GM18868 (cell line): ENCODE measurements at regions not wholly inside any gene's neighbourhood (a gene's known extent, or its start where the extent isn't known, plus 50 kb on each side); places are given as distances from the start of the nearest gene placed in this dataset.

ENCODE experiments used
- ATAC-seq: cut with Tn5 transposase; IDR thresholded peaks from one replicate; pipeline ENCODE4 v1.9.1; 2021; ENCODE audit warnings: mild to moderate bottlenecking, moderate library complexity; ENCODE audit not compliant: unreplicated experiment

DNA sequence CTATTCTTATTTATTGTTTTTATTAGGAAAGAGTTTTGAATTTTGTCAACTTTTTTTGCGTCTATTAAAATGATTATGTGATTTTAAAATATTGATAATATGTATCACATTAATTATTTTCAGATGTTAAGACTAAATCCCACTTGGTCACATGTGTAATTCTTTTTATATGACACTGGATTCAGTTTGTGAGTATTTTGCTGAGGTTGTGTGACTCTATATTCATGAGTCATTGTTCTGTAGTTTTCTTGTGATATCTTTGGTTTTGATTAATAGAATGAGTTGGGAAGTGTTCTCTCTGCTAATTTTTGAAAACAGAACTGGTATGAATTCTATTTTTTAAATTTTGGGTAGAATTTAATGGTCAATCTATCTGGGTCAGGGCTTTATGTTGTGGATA, 317.9 kb downstream of the ETS1 start:
- no peak for ATAC-seq

DNA sequence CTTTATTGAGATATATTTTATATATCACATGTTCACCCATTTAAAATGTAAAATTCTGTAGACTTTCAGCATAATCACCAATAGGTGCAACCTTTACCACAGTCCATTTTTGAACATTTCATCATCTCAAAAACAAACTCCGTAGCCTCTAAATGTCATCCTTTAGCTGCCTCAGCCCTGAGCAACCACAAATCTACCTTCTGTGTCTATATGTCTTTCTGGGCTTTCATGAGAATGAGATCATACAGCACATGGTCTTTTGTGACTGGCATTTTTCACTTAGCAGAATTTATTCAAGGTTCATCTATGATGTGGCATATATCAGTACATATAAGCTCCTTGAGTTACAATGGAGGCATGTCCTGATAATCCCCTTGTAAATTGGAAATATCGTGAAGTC, 320.5 kb downstream of the ETS1 start:
- no peak for ATAC-seq

DNA sequence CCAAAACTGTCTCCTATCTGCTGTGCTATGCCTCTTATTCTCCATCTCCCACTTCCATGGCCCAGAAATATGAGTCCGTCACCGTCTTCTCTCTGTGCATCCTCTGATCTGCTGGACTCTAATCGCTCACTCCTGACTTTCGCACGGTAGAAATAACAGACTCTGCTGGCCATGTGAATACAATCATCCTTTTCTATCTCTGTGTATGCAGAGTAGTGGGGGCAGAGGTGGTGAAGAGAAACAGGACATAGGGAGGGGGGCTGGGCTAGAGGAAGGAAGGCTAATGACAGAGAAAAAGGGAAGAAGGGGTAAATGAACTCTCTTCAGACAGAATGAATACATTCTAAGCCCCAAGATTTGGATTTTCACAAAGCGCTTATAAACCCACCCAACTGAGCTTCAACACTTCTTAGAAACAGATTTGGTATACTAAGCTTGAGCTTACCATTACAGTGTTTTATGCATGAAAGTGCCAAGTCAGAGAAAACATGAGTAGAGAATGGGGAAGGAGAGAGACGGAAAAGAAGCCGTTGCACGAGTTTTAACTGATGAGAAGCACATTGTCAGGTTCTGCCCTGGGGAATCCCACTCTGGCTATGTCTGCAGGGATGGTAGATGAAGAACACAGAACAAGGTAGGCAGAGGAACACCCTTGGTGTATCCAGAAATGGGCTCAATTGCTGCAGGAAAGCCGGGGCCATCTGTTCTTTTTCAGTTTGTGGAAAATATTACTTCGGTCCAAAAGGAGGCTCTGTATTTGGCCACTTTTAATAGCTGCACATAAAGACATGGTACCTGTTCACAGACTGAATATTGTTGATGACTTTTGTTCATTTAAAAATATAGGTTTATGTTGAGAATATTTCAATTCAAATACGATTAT, 324.7 kb downstream of the ETS1 start:
- ATAC-seq, result no peak

DNA sequence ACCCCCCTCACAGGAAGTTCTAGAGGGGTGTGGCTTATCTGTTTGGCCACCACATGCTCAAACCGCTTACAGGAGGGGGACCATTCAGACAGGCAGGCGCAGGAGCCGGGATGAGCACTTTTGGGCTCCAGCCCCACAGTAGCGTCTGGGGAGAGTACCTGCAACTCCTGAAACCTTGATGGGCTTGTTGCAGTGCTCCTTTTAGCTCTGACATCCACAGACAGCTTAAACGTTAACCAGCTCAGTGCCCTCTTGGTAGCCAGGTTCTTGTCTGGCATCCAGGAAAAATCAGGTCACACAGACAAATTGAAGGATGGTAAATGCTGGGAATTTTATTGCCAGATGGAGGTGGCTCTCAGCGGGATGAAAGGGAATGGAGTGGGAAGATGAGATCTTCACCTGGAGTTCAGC, 326.3 kb downstream of the ETS1 start:
- no peak for ATAC-seq

DNA sequence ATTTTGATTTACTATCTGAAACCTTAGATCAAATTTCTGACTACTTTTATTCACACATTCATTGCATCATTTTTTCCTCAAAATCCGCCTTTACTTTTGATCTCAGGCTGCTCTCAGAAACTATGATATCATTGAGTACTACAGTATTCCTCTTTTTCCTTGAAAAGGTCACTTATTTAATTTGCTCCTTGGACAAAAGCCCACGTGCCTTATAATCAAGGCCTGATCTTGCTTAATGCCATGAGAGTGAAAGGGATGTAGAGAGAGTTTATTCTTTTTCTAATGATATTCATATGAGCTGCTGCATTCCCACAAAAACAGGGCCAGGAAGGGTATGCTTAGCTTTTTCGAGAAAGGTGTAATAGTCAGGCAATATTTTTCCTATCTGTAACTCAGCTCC, 327.0 kb downstream of the ETS1 start:
- no peak for ATAC-seq

DNA sequence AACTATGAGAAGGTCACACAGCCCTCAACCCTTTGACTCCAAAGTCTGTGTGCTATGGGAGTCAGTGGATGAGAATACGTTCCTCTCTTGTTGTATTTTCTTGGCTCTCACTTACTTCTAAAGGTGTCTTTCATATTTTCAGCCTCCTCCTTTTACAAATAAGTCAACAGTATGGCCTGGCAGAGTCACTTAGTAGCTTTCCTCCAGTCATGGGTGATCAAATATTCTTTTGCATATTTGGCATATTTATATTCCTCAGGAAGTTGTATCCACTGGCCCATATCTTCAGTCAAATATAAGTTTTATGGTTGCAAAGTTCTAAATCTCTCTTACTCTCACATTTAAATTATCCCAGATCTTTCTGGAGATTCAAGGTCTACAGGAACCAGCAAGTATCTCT, 327.5 kb downstream of the ETS1 start:
- no peak for ATAC-seq

DNA sequence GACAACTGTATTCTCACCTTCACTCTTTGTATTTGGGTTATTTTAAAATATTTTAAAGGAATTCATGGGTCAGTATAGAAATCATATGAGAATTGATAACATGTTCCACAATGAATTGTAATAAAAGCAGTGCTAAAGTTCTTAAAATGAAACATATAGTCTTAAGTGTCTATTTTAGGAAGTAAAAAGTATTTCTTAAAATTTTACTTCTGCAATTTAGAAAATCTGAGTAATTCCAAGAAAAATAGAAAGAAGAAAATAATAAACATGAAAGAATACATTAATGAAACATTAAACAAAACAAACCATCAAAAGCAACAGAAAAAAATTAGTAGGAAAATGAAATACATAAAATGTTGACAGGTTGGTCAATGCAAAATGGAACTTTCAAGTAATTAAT, 332.4 kb downstream of the ETS1 start:
- no peak for ATAC-seq

DNA sequence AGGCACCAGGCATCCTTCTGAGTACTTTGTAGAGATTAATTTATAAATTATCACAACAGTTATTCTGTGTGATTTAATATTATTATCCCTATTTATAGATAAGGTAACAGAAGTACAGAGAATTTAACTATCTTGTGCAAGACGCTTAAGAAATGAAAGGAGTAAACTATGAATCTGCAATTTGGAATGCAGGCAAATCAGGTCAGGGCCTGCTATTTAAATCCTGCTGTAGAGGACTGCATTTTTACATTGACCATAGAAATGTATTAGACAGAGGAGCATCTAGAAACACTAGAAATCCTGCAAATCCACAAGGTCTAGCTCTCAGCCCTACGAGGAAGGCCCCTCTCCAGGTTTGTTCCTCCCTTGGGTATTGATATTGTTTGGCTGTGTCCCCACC, 336.2 kb downstream of the ETS1 start:
- ATAC-seq, result no peak

DNA sequence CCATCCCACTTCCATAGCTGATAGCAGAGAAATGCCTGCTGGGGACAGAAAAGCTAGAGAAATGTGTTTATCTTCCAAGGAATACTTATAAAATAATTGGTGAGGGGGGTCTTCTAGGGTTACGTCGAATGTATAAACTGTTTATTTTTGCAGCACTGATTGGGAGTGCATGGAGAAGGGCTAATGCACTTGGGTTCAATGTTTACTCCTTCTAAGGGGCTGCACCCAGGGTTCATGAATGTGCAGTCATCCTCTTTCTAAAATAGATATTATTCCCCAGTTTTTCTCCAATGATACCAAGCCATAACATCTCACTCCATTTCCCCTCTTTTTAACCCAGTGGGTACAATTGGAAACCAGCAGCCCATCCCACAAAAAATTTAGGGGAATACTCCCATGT, 336.9 kb downstream of the ETS1 start:
- no peak for ATAC-seq

DNA sequence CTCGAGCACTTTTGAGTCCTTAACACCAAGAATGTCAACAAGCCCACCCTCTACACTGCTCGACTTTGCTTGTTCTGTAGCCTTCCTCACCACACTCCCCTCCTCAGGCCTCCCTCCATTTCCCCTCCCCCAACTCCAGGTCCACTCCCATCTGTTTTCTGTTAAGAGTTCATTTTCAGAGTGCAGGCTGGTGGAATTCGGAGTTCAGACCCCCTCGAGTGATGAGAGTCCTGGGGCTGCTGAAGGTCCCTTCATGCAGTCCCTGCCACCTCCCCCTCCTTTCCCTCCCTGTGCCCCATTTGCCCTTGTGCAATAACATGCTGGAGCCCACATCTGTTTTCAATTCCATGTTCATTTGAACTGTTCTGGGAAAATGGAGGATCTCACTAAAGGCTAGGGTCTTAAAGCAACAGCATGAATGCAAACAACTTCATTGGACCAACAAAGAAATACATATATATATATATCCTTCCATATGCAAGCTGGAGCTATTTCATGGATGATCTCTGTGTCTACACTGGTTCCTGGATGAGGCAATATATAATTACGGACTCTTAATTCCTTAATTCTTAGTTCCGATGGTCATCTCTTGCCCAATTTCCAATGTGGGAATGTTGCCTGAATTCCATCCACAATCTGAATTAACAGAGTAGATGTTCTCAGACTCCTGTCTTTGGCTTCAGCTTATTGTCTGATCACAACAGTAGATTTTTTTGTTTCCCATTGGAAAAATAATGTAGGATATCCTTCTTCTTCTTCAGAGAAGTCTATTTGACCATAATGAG, 340.4 kb downstream of the ETS1 start:
- no peak for ATAC-seq

DNA sequence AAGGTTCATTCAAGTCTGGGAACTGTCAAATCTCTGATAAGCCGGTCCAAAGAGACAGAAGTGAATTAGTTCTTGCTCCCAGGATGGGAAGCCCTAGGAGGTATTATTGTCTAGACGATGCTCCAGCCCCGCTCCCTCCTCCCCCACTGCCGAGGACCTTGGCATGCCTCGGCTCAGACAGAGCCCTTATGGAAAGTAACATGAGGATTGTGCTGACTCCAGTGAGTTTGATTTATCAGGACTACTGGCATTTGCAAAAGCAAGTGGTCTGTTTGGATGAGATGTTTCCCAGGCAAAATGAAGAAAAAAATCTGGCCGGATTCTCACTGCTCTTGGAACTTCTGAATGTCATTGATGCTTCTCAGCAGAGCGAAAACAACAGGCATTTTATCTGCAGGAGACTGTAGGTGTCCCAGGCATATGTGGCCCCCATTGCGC, 341.0 kb downstream of the ETS1 start:
- no peak for ATAC-seq

DNA sequence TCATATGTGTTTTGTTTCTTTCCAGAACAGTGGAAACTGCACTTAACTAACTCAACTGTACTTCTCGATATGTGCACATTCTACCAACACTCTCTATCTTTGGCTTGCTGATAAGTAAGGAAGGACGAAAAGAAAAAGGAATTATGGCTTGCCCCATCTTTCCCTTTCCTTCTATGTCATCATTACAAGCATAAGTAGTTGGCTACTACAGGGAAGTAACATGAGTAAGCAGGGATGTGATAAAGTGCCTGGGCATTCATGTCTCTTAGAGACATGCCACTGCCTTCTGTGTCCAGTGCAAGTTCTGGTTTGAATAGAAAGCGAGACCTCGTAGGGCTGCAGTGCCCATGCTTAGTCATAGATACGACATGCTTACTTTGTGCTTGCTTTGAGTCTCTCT, 342.5 kb downstream of the ETS1 start:
- ATAC-seq, result no peak

DNA sequence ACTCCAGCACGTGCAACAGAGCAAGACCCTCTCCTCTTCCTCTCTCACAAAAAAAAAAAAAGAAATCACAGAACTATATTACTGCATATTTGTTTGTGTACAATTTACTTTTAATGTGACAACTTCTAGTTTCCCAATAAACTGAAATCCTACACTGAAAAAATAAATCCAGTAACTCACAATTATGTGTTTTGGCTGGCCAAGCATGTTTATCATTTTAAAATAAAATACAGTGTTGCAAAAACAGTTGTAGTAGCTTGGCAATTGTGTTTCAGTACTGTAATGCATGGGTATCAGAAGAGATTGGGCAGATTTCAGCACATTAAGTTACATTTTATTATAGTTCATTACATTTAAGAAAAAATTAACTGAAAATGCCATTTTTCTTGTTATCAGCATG, 344.9 kb downstream of the ETS1 start:
- no peak for ATAC-seq

DNA sequence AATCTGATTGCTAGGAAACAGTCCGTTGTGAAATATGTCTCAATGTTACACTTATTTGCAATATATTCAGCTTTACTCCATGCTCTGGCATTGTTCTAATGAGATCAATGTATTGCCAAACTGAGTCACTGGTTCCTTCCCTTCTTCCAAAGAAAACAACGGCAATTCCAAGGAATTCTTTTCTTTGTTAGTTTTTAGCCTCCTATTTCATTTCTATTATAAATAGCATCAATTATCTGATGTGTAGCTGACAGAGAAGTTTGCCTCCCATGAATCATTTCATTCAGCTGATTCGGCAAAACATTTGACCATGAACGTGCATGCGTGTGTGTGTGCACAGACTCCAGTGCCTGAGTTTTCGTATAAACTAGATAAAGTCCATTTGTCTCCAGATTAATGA, 346.8 kb downstream of the ETS1 start:
- ATAC-seq, result no peak

DNA sequence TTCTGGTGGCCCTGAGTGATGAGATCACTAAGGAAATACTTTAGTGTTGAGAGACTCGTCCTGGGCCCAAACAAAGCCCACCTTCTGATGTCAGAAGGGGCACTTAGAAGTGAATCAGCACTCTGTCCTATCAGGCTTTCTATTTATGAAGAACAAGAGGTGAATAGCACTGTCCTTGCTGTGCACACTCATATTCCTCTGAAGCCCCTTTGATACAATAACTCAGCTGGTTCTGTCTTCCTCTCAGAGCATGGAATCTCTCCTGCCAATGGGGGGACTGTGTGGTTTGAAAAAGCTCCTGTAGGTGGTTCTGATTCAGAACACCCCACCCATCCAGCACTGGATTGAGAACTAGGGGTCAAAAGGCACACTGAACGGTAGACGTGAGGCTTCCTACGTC, 348.1 kb downstream of the ETS1 start:
- no peak for ATAC-seq

DNA sequence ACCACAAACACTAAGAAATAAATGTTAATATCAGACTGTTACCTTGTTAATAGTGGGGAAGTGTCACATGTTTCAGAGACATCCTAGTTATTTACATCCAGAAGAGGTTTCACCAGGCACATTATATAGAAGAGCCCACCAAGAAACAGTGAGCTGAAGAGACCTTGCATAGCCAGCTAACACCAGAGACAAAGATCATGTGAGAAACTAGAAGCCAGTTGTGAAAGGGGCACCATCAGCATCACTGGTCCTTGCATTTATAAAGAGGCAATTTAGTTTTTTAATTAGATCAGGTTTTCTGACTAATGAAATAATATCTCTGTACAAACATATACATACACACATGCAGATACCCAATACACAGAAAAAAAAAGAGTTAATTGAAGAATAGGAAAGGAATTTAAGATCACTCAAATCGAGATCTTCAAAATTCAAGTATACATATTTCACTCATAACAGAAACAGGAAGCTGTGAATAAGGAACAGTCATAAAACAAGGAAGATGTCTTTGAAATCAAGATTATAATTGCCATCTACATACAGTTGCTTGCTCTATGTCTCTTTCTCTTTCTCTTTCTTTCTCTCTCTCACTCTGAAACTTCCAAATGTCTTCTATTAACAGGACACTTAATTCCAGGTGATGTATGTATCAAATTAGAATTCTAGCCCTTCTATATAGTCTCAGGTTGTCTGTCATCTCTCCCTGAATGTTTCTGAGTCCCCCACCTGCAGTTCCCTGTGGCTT, 348.7 kb downstream of the ETS1 start:
- peak; percentile 64 for ATAC-seq

DNA sequence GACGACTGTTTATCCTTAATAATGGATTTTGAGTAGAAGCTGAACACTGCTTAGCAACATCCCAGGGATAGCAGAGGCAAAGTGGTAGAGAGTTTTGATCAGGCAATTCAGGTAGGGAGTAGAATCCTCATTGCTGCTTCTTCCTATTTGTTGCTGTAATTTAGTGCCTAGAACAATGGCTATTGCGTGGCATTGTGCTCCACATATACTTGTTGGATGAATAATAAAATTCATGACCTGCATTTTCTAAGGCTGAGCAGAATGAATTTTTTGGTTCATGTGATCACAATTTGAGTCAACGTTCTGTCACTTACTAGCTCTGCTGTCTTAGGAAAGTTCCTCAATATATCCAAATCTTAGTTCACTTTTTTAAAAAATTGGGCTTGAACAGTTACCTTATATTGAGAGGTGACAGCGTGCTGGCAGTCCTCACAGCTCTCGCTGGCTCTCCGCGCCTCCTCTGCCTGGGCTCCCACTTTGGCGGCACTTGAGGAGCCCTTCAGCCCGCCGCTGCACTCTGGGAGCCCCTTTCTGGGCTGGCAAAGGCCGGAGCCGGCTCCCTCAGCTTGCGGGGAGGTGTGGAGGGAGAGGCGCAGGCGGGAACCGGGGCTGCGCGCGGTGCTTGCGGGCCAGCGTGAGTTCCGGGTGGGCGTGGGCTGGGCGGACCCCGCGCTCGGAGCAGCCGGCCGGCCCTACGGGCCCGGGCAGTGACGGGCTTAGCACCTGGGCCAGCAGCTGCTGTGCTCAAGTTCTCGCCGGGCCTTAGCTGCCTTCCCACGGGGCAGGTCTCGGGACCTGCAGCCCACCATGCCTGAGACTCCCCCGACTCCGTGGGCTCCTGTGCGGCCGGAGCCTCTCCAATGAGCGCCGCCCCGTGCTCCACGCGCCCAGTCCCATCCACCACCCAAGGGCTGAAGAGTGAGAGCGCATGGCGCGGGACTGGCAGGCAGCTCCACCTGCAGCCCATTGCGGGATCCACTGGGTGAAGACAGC, 350.6 kb downstream of the ETS1 start:
- ATAC-seq, result no peak

DNA sequence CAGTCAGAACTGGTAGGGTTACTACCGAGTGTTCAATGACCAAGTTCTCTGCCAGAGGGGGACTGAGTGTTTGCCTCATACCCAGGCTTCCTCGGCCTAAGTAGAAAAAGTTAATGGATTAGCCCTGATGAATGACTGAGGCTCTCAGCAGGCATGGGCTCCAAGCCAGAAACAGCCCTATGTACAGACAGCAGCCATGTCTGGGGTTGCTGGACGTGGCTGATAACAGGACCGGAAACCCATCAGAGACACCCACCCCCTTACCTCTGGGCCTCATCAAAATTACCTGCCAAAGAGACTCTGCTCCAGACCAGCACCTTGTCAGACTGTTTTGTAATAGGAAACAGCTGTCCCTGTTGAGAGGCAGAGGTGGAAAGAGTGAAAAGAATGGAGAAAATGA, 351.4 kb downstream of the ETS1 start:
- ATAC-seq, result no peak

DNA sequence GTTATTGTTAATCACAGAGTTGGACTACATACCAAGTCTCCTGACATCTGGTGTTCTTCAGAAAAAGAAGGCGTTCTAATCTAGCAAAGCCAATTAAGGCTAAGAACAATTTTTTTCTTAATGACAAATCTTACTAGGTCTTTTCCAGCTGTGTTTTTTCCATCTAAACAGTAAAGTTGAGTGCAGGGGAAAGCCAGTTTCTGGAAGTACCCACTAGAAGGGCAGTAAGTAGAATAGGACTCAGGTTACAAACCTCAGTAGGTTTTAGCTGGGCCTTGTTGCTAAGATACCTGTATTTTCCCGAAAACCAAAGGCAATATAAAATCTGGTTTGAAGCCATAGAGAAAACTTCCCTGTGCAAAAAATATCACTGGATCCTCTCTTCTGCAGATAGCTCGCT, 351.9 kb downstream of the ETS1 start:
- no peak for ATAC-seq

DNA sequence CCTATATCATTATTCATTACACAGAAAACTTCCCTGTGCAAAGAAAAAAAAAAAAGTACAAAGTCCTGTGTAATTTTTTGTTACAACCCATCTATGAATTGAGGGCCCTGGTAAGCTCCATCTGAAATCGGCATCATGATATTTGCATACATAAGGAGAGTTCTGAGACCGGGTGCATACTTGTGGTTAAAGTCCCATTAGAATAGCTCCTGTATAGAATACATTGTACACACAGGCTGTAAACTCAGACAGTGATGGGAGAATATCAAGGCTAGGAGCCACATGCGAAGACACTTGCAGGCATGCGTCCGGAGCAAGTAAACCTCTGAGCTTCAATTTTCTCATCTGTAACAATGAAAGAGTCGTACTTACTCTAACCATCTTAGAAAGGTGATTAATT, 353.2 kb downstream of the ETS1 start:
- no peak for ATAC-seq
